ENCODE measurements at regions not wholly inside any gene's neighbourhood (a gene's known extent, or its start where the extent isn't known, plus 50 kb on each side); places are given as distances from the start of the nearest gene placed in this dataset.

- in situ Hi-C loops (cut with MboI; ENCODE audit: low sequenced_read_pairs): no loop called here
Observed at GRCh38 chr6:11357285-11357684, 124.8 kb upstream of the NEDD9 start.

More at GRCh38 chr6:11357285-11357684, 124.8 kb upstream of the NEDD9 start:
- no peaks in the 10 kb centered on the region for H3K79me1 ChIP-seq (ENCODE audit: low read depth in 1 of 2, low read length in 2 of 2)
- H2AK9ac ChIP-seq (replicated peaks; ENCODE audit: low read depth, low read length, poor library complexity): no peak overlapping the region
- H3K9me3 ChIP-seq (ENCODE audit: control insufficient read depth, insufficient read depth, low read length): no peaks in the 10 kb centered on the region
- TF ChIP-seq RAD21 (IDR thresholded peaks at IDR 0.05; ENCODE audit: low read length) (no peak), NFE2L2 (IDR thresholded peaks at IDR 0.05; ENCODE audit: low read depth, low read length) (no peak), MXI1 (IDR thresholded peaks at IDR 0.05; ENCODE audit: borderline replicate concordance, low read depth, low read length) (no peak)
- H3K56ac ChIP-seq (ENCODE audit: extremely low read depth, insufficient read depth, low read length): no peak overlapping the region
- WGBS, 2 experiments (ENCODE audit: extremely low coverage in 2 of 2, insufficient read length in 1 of 2): no CpG with 5 or more reads among the region's 7 CpGs
- H3K18ac ChIP-seq (ENCODE audit: low read depth, low read length): no peak overlapping the region
- ChIA-PET CTCF (no interaction called here), POLR2A (ENCODE audit: unreplicated experiment) (no interaction called here)
- no peaks in the 10 kb centered on the region for H3K27me3 ChIP-seq (ENCODE audit: control insufficient read depth, insufficient read depth, low read length)
- no TSS peak for BruUV-seq (replicated peaks)
- no peaks in the 10 kb centered on the region for H4K20me1 ChIP-seq (ENCODE audit: insufficient read depth, low read length)
- DNase-seq (no peak), ATAC-seq (ENCODE audit: low read depth) (no peak)
- H3K23ac ChIP-seq (ENCODE audit: low read depth, low read length): no peak overlapping the region
- H4K5ac ChIP-seq (ENCODE audit: low read depth, low read length): no peak overlapping the region
- H2AK5ac ChIP-seq (ENCODE audit: low read depth, low read length): no peak overlapping the region
- no peak overlapping the region for H4K8ac ChIP-seq (ENCODE audit: low read depth in 2 of 2, low read length in 2 of 2)
- no peak overlapping the region for H2BK20ac ChIP-seq (ENCODE audit: low read depth, low read length)
- intact Hi-C loops (cut with micrococcal nuclease) (loop anchor here (5.0 kb wide), 1 partner anchor 35 kb away; no protein-coding TSS in a partner anchor), dilution Hi-C loops (cut with HindIII; ENCODE audit: low sequenced_read_pairs, unreplicated experiment) (no loop called here)
- no peak overlapping the region for H4K91ac ChIP-seq (ENCODE audit: insufficient read depth, low read depth, low read length)
- H3K4me3 ChIP-seq (ENCODE audit: insufficient read depth, low read depth, low read length): no peak overlapping the region
- H3K4me1 ChIP-seq (ENCODE audit: control insufficient read depth, insufficient read depth, low read length): peaks cover 5% of the 10 kb centered on the region; the same call in 1 of the 2 replicates
- no peaks in the 10 kb centered on the region for H3K9me1 ChIP-seq (ENCODE audit: insufficient read depth, low read length)
- no peak overlapping the region for H2AFZ ChIP-seq (replicated peaks; ENCODE audit: low read length, poor library complexity)
- no peak overlapping the region for H3K14ac ChIP-seq (replicated peaks; ENCODE audit: low read depth, low read length)
- H3K4me2 ChIP-seq (ENCODE audit: low read depth, low read length): no peak overlapping the region
- no peak overlapping the region for H3K27ac ChIP-seq (ENCODE audit: insufficient read depth, low read length)
- H3K9ac ChIP-seq (ENCODE audit: low read depth, low read length): no peak overlapping the region
- no peak overlapping the region for H2BK120ac ChIP-seq (ENCODE audit: low read depth, low read length)
- no peak overlapping the region for H3K4ac ChIP-seq (ENCODE audit: low read depth, low read length)
- H2BK5ac ChIP-seq (ENCODE audit: low read depth, low read length, poor library complexity, severe bottlenecking): no peak overlapping the region
- H3K36me3 ChIP-seq (ENCODE audit: control insufficient read depth, insufficient read depth, low read length): no peaks in the 10 kb centered on the region
- no peak overlapping the region for H2BK15ac ChIP-seq (ENCODE audit: low read depth, low read length)
